Left ventricle myocardium inferior (tissue), 1 donor: ENCODE measurements at regions not wholly inside any gene's neighbourhood (a gene's known extent, or its start where the extent isn't known, plus 50 kb on each side); places are given as distances from the start of the nearest gene placed in this dataset.

Experiments
- DNase-seq: peaks from one replicate; pipeline ENCODE4 v3.0.0-alpha.2; 2020
- H3K27ac ChIP-seq: fragments of 200-600 bp; replicated peaks from 2 replicates; pipeline ENCODE4 v1.8.0; 2021
- H3K27me3 ChIP-seq: fragments of 200-600 bp; 2 replicates; pipeline ENCODE4 v1.8.0; 2021; ENCODE audit warnings: low read depth
- H3K36me3 ChIP-seq: fragments of 200-600 bp; 2 replicates; pipeline ENCODE4 v1.8.0; 2021
- H3K4me1 ChIP-seq: fragments of 200-600 bp; 2 replicates; pipeline ENCODE4 v1.8.0; 2021
- H3K4me3 ChIP-seq: fragments of 200-600 bp; 2 replicates; pipeline ENCODE4 v1.8.0; 2021; ENCODE audit warnings: mild to moderate bottlenecking, moderate library complexity
- H3K9me3 ChIP-seq: fragments of 200-600 bp; replicated peaks from 2 replicates; pipeline ENCODE4 v1.8.0; 2021
- CTCF ChIP-seq: fragments of 200-600 bp; IDR thresholded peaks from 2 replicates; pipeline ENCODE4 v1.8.0; 2021; ENCODE audit warnings: antibody characterized with exemption, mild to moderate bottlenecking, borderline replicate concordance
- intact Hi-C: fragments of 100-400 bp; cut with micrococcal nuclease; formaldehyde crosslinking; loops from one replicate; pipeline ENCODE4 v1.11.0; 2022
- donor health status: DM: no; HTN: yes; CAD: no; lungs with severe emphysema.

GRCh38 chr10:28849821-28850220 is 172.5 kb downstream of the BAMBI start:
- H3K4me1 ChIP-seq, result peaks cover 5% of the 10 kb centered on the region
- no peak overlapping the region for H3K27ac ChIP-seq
- H3K27me3 ChIP-seq, result no peaks in the 10 kb centered on the region
- intact Hi-C loops, result no loop called here
- H3K36me3 ChIP-seq, result no peaks in the 10 kb centered on the region
- peaks cover 10% of the 10 kb centered on the region for H3K9me3 ChIP-seq
- no peak for TF ChIP-seq CTCF
- no peak for DNase-seq
- no peak overlapping the region for H3K4me3 ChIP-seq

DNA sequence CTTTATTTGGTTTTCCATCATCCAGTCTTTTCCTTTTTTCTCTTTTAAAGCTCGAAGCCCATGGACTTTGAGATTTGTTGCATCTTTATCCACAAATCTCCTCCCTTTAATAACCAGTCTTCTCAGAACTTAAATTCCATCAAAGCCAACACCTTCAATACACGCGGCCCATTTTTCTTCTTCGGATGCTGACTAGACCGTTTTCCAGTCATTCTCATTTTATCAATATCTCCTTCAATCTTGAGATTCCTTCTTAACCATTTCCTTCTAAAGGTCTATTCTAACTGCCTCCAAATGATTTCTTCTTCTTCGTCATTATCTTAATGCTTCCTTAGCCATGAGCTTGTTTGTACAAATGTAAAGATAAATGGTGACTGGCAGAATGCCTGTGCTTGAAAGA is 173.5 kb downstream of the BAMBI start:
- Histone ChIP-seq H3K27me3 (no peaks in the 10 kb centered on the region), H3K4me3 (no peak overlapping the region), H3K4me1 (peaks cover 5% of the 10 kb centered on the region), H3K9me3 (peaks cover under 1% of the 10 kb centered on the region), H3K36me3 (no peaks in the 10 kb centered on the region), H3K27ac (no peak overlapping the region)
- TF ChIP-seq CTCF, result no peak
- DNase-seq, result no peak
- intact Hi-C loops, result no loop called here

- Histone ChIP-seq H3K27ac (no peak overlapping the region), H3K4me1 (peaks cover 5% of the 10 kb centered on the region), H3K4me3 (no peak overlapping the region), H3K27me3 (no peaks in the 10 kb centered on the region), H3K36me3 (no peaks in the 10 kb centered on the region), H3K9me3 (no peaks in the 10 kb centered on the region)
- no peak for TF ChIP-seq CTCF
- no peak for DNase-seq
- intact Hi-C loops, result no loop called here
Observed at GRCh38 chr10:28853195-28853594, 175.9 kb downstream of the BAMBI start.

- DNase-seq, result no peak
- Histone ChIP-seq H3K4me1 (peaks cover 5% of the 10 kb centered on the region), H3K27me3 (no peaks in the 10 kb centered on the region), H3K4me3 (no peak overlapping the region), H3K27ac (no peak overlapping the region), H3K9me3 (no peaks in the 10 kb centered on the region), H3K36me3 (no peaks in the 10 kb centered on the region)
- intact Hi-C loops, result no loop called here
- no peak for TF ChIP-seq CTCF
Observed at GRCh38 chr10:28857164-28857563, 179.8 kb downstream of the BAMBI start.

GRCh38 chr10:28858646-28859045 is 181.3 kb downstream of the BAMBI start:
- TF ChIP-seq CTCF, result no peak
- no peaks in the 10 kb centered on the region for H3K9me3 ChIP-seq
- H3K27ac ChIP-seq, result no peak overlapping the region
- no peaks in the 10 kb centered on the region for H3K4me1 ChIP-seq
- H3K4me3 ChIP-seq, result no peak overlapping the region
- DNase-seq, result no peak
- intact Hi-C loops, result no loop called here
- no peaks in the 10 kb centered on the region for H3K27me3 ChIP-seq
- H3K36me3 ChIP-seq, result no peaks in the 10 kb centered on the region

GRCh38 chr10:28859791-28860190 is 182.5 kb downstream of the BAMBI start:
- intact Hi-C loops, result no loop called here
- Histone ChIP-seq H3K27me3 (no peaks in the 10 kb centered on the region), H3K4me3 (no peak overlapping the region), H3K27ac (no peak overlapping the region), H3K4me1 (no peaks in the 10 kb centered on the region), H3K36me3 (no peaks in the 10 kb centered on the region), H3K9me3 (no peaks in the 10 kb centered on the region)
- DNase-seq, result no peak
- no peak for TF ChIP-seq CTCF
